Esophagus mucosa (tissue), 1 donor: ENCODE measurements at regions not wholly inside any gene's neighbourhood (a gene's known extent, or its start where the extent isn't known, plus 50 kb on each side); places are given as distances from the start of the nearest gene placed in this dataset.
A peak's percentile ranks its signal among the peaks of the same experiment; 100 is the strongest.
"Not testable (repeated sequence)": the region's sequence is repeated elsewhere in the genome, so short reads cannot be mapped to it uniquely, and the experiment has no call there.

Experiments used
- ATAC-seq: fragments of 200-7000 bp; cut with Tn5 transposase; one replicate; pipeline ENCODE4 v1.9.1; 2020
- donor health status: DM: yes; HTN: yes; CAD: no.

GRCh38 chr11:22920939-22921565 is 60.8 kb upstream of the CCDC179 start:
- ATAC-seq, result no peak

GRCh38 chr11:22922672-22923071 is 62.4 kb upstream of the CCDC179 start:
- ATAC-seq, result no peak

- ATAC-seq, result no peak
These were observed 63.3 kb upstream of the CCDC179 start for GRCh38 chr11:22923561-22923960.

- no peak for ATAC-seq
These were observed 66.1 kb upstream of the CCDC179 start for GRCh38 chr11:22926341-22926740.

GRCh38 chr11:22927793-22928192 is 67.5 kb upstream of the CCDC179 start:
- ATAC-seq, result no peak

- ATAC-seq, result no peak
These were observed 68.1 kb upstream of the CCDC179 start for GRCh38 chr11:22928207-22928917.

GRCh38 chr11:22930816-22931594 is 70.7 kb upstream of the CCDC179 start:
- no peak for ATAC-seq

GRCh38 chr11:22938691-22939090 is 78.4 kb upstream of the CCDC179 start:
- no peak for ATAC-seq

- ATAC-seq, result not testable (repeated sequence)
These were observed 81.3 kb upstream of the CCDC179 start for GRCh38 chr11:22941544-22941943.

GRCh38 chr11:22957786-22958185 is 97.5 kb upstream of the CCDC179 start:
- no peak for ATAC-seq

- no peak for ATAC-seq
These were observed 114.0 kb upstream of the CCDC179 start for GRCh38 chr11:22974251-22974650.

GRCh38 chr11:22976146-22976545 is 115.9 kb upstream of the CCDC179 start:
- peak; percentile 69 for ATAC-seq

GRCh38 chr11:22982903-22983302 is 122.6 kb upstream of the CCDC179 start:
- ATAC-seq, result no peak

- no peak for ATAC-seq
These were observed 123.8 kb upstream of the CCDC179 start for GRCh38 chr11:22984045-22984444.

- ATAC-seq, result no peak
These were observed 129.1 kb upstream of the CCDC179 start for GRCh38 chr11:22989371-22989770.

- ATAC-seq, result no peak
These were observed 130.9 kb upstream of the CCDC179 start for GRCh38 chr11:22991196-22991595.

GRCh38 chr11:23006730-23007129 is 146.5 kb upstream of the CCDC179 start:
- no peak for ATAC-seq

GRCh38 chr11:23010790-23011335 is 150.6 kb upstream of the CCDC179 start:
- ATAC-seq, result no peak

GRCh38 chr11:23012930-23013329 is 152.7 kb upstream of the CCDC179 start:
- no peak for ATAC-seq

GRCh38 chr11:23013509-23013908 is 153.2 kb upstream of the CCDC179 start:
- ATAC-seq, result no peak

- no peak for ATAC-seq
These were observed 161.1 kb upstream of the CCDC179 start for GRCh38 chr11:23021287-23021863.

- ATAC-seq, result no peak
These were observed 162.6 kb upstream of the CCDC179 start for GRCh38 chr11:23022854-23023253.

- no peak for ATAC-seq
These were observed 163.0 kb upstream of the CCDC179 start for GRCh38 chr11:23023319-23023718.
